HEK293T (cell line): ENCODE measurements at regions not wholly inside any gene's neighbourhood (a gene's known extent, or its start where the extent isn't known, plus 50 kb on each side); places are given as distances from the start of the nearest gene placed in this dataset.
"Not testable (repeated sequence)": the region's sequence is repeated elsewhere in the genome, so short reads cannot be mapped to it uniquely, and the experiment has no call there.

Source experiments
- ARNT ChIP-seq: fragments of 450-650 bp; IDR thresholded peaks from 2 replicates; pipeline ENCODE4 v1.6.1; 2017; ENCODE audit warnings: mild to moderate bottlenecking
- FOXK2 ChIP-seq: fragments of 450-650 bp; IDR thresholded peaks from 2 replicates; pipeline ENCODE4 v1.6.1; 2016; ENCODE audit warnings: mild to moderate bottlenecking
- FOXM1 ChIP-seq: fragments of 450-650 bp; IDR thresholded peaks from 2 replicates; pipeline ENCODE4 v1.6.1; 2017; ENCODE audit warnings: mild to moderate bottlenecking, borderline replicate concordance
- LEF1 ChIP-seq: fragments of 450-650 bp; IDR thresholded peaks from 2 replicates; pipeline ENCODE4 v1.6.1; 2017; ENCODE audit warnings: mild to moderate bottlenecking, borderline replicate concordance
- SP1 ChIP-seq: fragments of 450-650 bp; IDR thresholded peaks from 2 replicates; pipeline ENCODE4 v1.6.1; 2017
- SUZ12 ChIP-seq: fragments of 450-650 bp; IDR thresholded peaks from 2 replicates; pipeline ENCODE4 v1.6.1; 2016; ENCODE audit warnings: mild to moderate bottlenecking
- ZNF384 ChIP-seq: fragments of 450-650 bp; IDR thresholded peaks from 2 replicates; pipeline ENCODE4 v1.6.1; 2016

- TF ChIP-seq ARNT, SUZ12, ZNF384, FOXK2, FOXM1, LEF1, SP1: not testable (repeated sequence)
These were observed 228.6 kb downstream of the NPIPA7 start for GRCh38 chr16:16607401-16608082.
